22Rv1 (cell line): ENCODE measurements at regions not wholly inside any gene's neighbourhood (a gene's known extent, or its start where the extent isn't known, plus 50 kb on each side); places are given as distances from the start of the nearest gene placed in this dataset.

Source experiments
- H3K27ac ChIP-seq: fragments of 450-650 bp; 2 replicates; pipeline ENCODE4 v1.5.1; 2017
- CTCF ChIP-seq: fragments of 450-650 bp; IDR thresholded peaks from 2 replicates; pipeline ENCODE4 v1.5.1; 2017; ENCODE audit warnings: mild to moderate bottlenecking
- ZFX ChIP-seq: fragments of 450-650 bp; IDR thresholded peaks from 2 replicates; pipeline ENCODE4 v1.6.1; 2017; ENCODE audit warnings: antibody characterized with exemption, borderline replicate concordance

DNA sequence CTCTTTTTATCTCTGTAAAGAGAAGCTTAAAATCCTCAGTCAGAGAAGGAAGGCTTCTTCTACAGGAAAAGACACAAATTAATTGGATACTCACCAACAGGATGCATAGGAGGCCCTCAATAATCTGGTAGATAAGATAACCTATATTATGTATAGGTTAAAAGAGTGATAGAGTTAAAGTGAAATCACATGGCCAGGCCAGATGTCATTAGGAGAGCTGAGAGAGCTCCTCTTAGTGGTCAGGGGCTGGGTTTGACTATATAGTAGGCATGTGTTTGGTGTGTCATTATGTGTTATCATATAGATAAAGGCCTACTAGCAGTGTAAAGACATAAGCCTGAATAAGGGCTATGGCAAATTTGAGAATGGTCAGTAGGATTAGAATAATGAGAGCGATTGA lies 479.3 kb downstream of the EPHA3 start:
- no peak overlapping the region for H3K27ac ChIP-seq
- TF ChIP-seq CTCF = no peak

DNA sequence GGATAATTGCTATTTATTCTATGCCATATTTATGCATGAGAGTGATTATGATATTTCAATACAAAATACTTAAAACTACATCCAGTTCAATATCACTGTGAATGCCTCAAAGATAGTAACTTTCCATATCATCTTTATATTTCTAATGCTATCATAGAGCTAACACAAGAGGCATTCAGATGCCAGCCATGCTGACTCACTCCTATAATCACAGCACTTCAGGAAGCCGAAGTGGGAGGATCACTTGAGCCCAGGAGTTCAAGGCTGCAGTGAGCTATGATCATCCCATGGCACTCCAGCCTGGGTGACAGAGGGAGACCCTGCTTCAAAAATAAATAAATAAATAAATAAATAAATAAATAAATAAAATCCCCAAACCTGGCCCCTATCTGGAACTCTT lies 498.7 kb downstream of the EPHA3 start:
- no peak overlapping the region for H3K27ac ChIP-seq
- TF ChIP-seq ZFX (no peak), CTCF (no peak)

GRCh38 chr3:89612027-89612426 lies 504.6 kb downstream of the EPHA3 start:
- H3K27ac ChIP-seq = no peak overlapping the region
- no peak for TF ChIP-seq CTCF
- TF ChIP-seq ZFX = no peak

GRCh38 chr3:89613241-89613640 lies 505.8 kb downstream of the EPHA3 start:
- TF ChIP-seq ZFX = no peak
- no peak for TF ChIP-seq CTCF
- no peak overlapping the region for H3K27ac ChIP-seq

- TF ChIP-seq CTCF (no peak), ZFX (no peak)
- H3K27ac ChIP-seq = no peak overlapping the region
Measured at GRCh38 chr3:89617706-89618105, 510.3 kb downstream of the EPHA3 start.

DNA sequence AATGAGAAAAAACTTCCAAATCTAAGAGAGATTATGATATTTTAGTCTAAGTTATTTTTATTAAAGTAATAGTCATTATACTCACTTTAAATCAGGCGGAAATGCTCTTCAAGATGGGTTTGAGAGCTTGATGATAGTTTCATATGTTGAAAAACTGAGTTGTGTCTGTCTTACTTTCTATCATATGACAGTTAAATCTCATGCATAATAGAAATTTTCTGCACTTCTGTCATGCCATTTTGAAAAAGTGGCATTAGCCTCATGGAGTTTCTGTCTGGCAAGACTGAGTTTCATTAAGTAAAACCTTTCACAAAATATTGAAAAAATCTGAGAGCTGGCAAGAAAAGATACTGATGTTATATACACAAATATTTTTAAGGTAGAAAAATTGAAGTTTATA lies 511.8 kb downstream of the EPHA3 start:
- TF ChIP-seq ZFX = no peak
- no peak for TF ChIP-seq CTCF
- H3K27ac ChIP-seq = no peak overlapping the region

- H3K27ac ChIP-seq = no peak overlapping the region
- TF ChIP-seq ZFX (no peak), CTCF (no peak)
Measured at GRCh38 chr3:89622063-89622700, 514.8 kb downstream of the EPHA3 start.
